SK-N-SH (cell line): ENCODE measurements at regions not wholly inside any gene's neighbourhood (a gene's known extent, or its start where the extent isn't known, plus 50 kb on each side); places are given as distances from the start of the nearest gene placed in this dataset.

Source experiments
- CTCF ChIA-PET: fragments of 300-600, 350-600 bp; formaldehyde crosslinking; extraction: SDS; loops from one replicate; lab custom pipeline; 2021; lab: Yijun Ruan, JAX
- POLR2A ChIA-PET: fragments of 350-600 bp; sonication (Branson Sonifier 250); formaldehyde crosslinking; extraction: SDS; loops from one replicate; lab custom pipeline; 2020; ENCODE audit warnings: antibody characterized with exemption, inconsistent platforms; lab: Yijun Ruan, JAX
- DNase-seq: peaks from one replicate; pipeline ENCODE4 v3.0.0; 2012
- H2AFZ ChIP-seq: fragments of 200-600 bp; sonication (generic); 2 replicates; pipeline ENCODE4 v1.8.1; 2016; ENCODE audit warnings: antibody characterized with exemption, mild to moderate bottlenecking, low read depth
- H3F3A ChIP-seq: fragments of 200-600 bp; sonication (generic); replicated peaks from 2 replicates; pipeline ENCODE3; 2016; ENCODE audit warnings: antibody characterized with exemption, mild to moderate bottlenecking; ENCODE audit not compliant: insufficient read depth
- H3K27ac ChIP-seq, 2 experiments: fragments of 200-500 bp in 1 of 2; fragments of 200-600 bp in 1 of 2; sonication (Bioruptor generic) in 1 of 2; sonication (generic), shearing (Covaris generic) in 1 of 2; 2 replicates each; pipeline versions ENCODE4 v1.5.1 to v1.6.1; 2014 to 2016; ENCODE audit warnings: low read depth in 2 of 2, inconsistent platforms in 1 of 2, low read length in 1 of 2, mild to moderate bottlenecking in 1 of 2, mixed read lengths in 1 of 2
- H3K27me3 ChIP-seq: fragments of 200-600 bp; sonication (generic), shearing (Covaris generic); 2 replicates; pipeline ENCODE4 v1.6.1; 2016; ENCODE audit warnings: mixed run types; ENCODE audit not compliant: insufficient read depth
- H3K36me3 ChIP-seq, 2 experiments: fragments of 200-500 bp in 1 of 2; fragments of 200-600 bp in 1 of 2; sonication (Bioruptor generic) in 1 of 2; sonication (generic) in 1 of 2; replicated peaks in 1 of 2; 2 replicates each; pipeline versions ENCODE3 to v1.5.1; 2014 to 2016; ENCODE audit warnings: low read length in 1 of 2, mild to moderate bottlenecking in 1 of 2; ENCODE audit not compliant: insufficient read depth in 2 of 2, control insufficient read depth in 1 of 2
- H3K4me1 ChIP-seq, 2 experiments: fragments of 200-500 bp in 1 of 2; fragments of 200-600 bp in 1 of 2; sonication (Bioruptor generic) in 1 of 2; sonication (generic), shearing (Covaris generic) in 1 of 2; 2 replicates each; pipeline versions ENCODE4 v1.5.1 to v1.6.1; 2014 to 2016; ENCODE audit warnings: low read depth in 1 of 2, low read length in 1 of 2, mixed run types in 1 of 2; ENCODE audit not compliant: insufficient read depth in 2 of 2, control insufficient read depth in 1 of 2
- H3K4me2 ChIP-seq: fragments of 200-600 bp; sonication (generic), shearing (Covaris generic); 2 replicates; pipeline ENCODE4 v1.6.1; 2017; ENCODE audit warnings: mixed run types
- H3K4me3 ChIP-seq, 2 experiments: fragments of 200-500 bp in 1 of 2; fragments of 200-600 bp in 1 of 2; sonication (Bioruptor generic) in 1 of 2; sonication (generic), shearing (Covaris generic) in 1 of 2; 2 replicates each; pipeline versions ENCODE4 v1.5.1 to v1.8.1; 2014 to 2016; ENCODE audit warnings: low read depth in 2 of 2, inconsistent platforms in 1 of 2, low read length in 1 of 2, mild to moderate bottlenecking in 1 of 2, mixed read lengths in 1 of 2, moderate library complexity in 1 of 2
- H3K79me2 ChIP-seq: fragments of 200-600 bp; sonication (generic); 2 replicates; pipeline ENCODE4 v1.8.1; 2017; ENCODE audit warnings: mild to moderate bottlenecking; ENCODE audit not compliant: insufficient read depth
- H3K9ac ChIP-seq: fragments of 200-600 bp; sonication (generic); 2 replicates; pipeline ENCODE4 v1.6.1; 2017; ENCODE audit warnings: mixed run types
- H3K9me2 ChIP-seq: fragments of 200-600 bp; sonication (generic); 2 replicates; pipeline ENCODE4 v1.6.1; 2017; ENCODE audit warnings: mixed run types
- H3K9me3 ChIP-seq: fragments of 200-600 bp; sonication (generic); 2 replicates; pipeline ENCODE4 v1.6.1; 2017; ENCODE audit warnings: mixed run types, mild to moderate bottlenecking, moderate library complexity
- H4K20me1 ChIP-seq: fragments of 200-600 bp; sonication (generic); 2 replicates; pipeline ENCODE4 v1.6.1; 2017; ENCODE audit warnings: mild to moderate bottlenecking, mixed run types; ENCODE audit not compliant: insufficient read depth
- CHD2 ChIP-seq: fragments of 150-350 bp; IDR thresholded peaks from 2 replicates; pipeline ENCODE4 v1.6.1; 2018; ENCODE audit warnings: low read length; ENCODE audit not compliant: partially characterized antibody
- EP300 ChIP-seq, 2 experiments: IDR thresholded peaks; 2 replicates each; pipeline versions ENCODE4 v1.4.0 to v1.6.1; 2012; ENCODE audit warnings: borderline replicate concordance in 1 of 2, low read depth in 1 of 2, low read length in 1 of 2
- FOSL2 ChIP-seq: IDR thresholded peaks from 2 replicates; pipeline ENCODE4 v1.4.0; 2012; ENCODE audit warnings: low read depth, mild to moderate bottlenecking, moderate library complexity, borderline replicate concordance
- FOXJ3 ChIP-seq: sonication (generic); formaldehyde crosslinking; IDR thresholded peaks from 2 replicates; pipeline ENCODE4 v1.5.1; 2020; ENCODE audit warnings: mild to moderate bottlenecking, missing genetic modification reagents
- GABPA ChIP-seq: IDR thresholded peaks from 2 replicates; pipeline ENCODE4 v1.4.0; 2012; ENCODE audit warnings: low read depth, mild to moderate bottlenecking
- GATA2 ChIP-seq: sonication (generic); formaldehyde crosslinking; IDR thresholded peaks from 2 replicates; pipeline ENCODE4 v1.5.0; 2020; ENCODE audit warnings: mild to moderate bottlenecking, missing genetic modification reagents
- JUND ChIP-seq: IDR thresholded peaks from 2 replicates; pipeline ENCODE4 v1.4.0; 2012
- MEF2A ChIP-seq: IDR thresholded peaks from 2 replicates; pipeline ENCODE4 v1.4.0; 2012; ENCODE audit warnings: low read depth, borderline replicate concordance
- MXI1 ChIP-seq: IDR thresholded peaks from 2 replicates; pipeline ENCODE4 v1.6.1; 2012; ENCODE audit warnings: mild to moderate bottlenecking, low read depth, low read length, improper control_type of control experiment
- NRF1 ChIP-seq: IDR thresholded peaks from 2 replicates; pipeline ENCODE4 v1.6.1; 2012; ENCODE audit warnings: low read depth, mild to moderate bottlenecking, low read length
- PBX3 ChIP-seq: IDR thresholded peaks from 2 replicates; pipeline ENCODE4; 2012
- POLR2AphosphoS5 ChIP-seq: IDR thresholded peaks from 2 replicates; pipeline ENCODE4 v1.6.1; 2012; ENCODE audit warnings: low read depth, low read length
- RCOR1 ChIP-seq: fragments of 150-350 bp; IDR thresholded peaks from 2 replicates; pipeline ENCODE4 v1.6.1; 2017; ENCODE audit warnings: antibody characterized with exemption, low read length
- RFX5 ChIP-seq: IDR thresholded peaks from 2 replicates; pipeline ENCODE4 v1.6.1; 2012; ENCODE audit warnings: mild to moderate bottlenecking, improper control_type of control experiment, low read length
- TCF12 ChIP-seq: IDR thresholded peaks from 2 replicates; pipeline ENCODE4 v1.4.0; 2012
- TEAD4 ChIP-seq: IDR thresholded peaks from 2 replicates; pipeline ENCODE4 v1.4.0; 2012; ENCODE audit warnings: mild to moderate bottlenecking, borderline replicate concordance; ENCODE audit not compliant: insufficient read depth
- USF1 ChIP-seq: IDR thresholded peaks from 2 replicates; pipeline ENCODE4 v1.4.0; 2012; ENCODE audit warnings: low read depth, borderline replicate concordance
- YY1 ChIP-seq: IDR thresholded peaks from 2 replicates; pipeline ENCODE4 v1.4.0; 2012; ENCODE audit warnings: low read depth, mild to moderate bottlenecking
- ZBTB33 ChIP-seq: IDR thresholded peaks from 2 replicates; pipeline ENCODE4 v1.4.0; 2012; ENCODE audit warnings: low read depth, borderline replicate concordance
- WGBS: methylation state at CpG from one replicate; pipeline ENCODE4 v1.1.6; 2017; ENCODE audit warnings: low lambda C conversion rate; 5-methylcytosine and 5-hydroxymethylcytosine counted together

- WGBS = 54% methylated on average over 8 of the region's 10 CpGs
- Histone ChIP-seq H4K20me1 (no peaks in the 10 kb centered on the region), H3K4me2 (no peak overlapping the region), H3F3A (no peaks in the 10 kb centered on the region), H3K79me2 (no peaks in the 10 kb centered on the region), H3K9me3 (no peaks in the 10 kb centered on the region), H3K27ac (no peak overlapping the region; a peak in 1 of 4 replicates), H3K9me2 (no peaks in the 10 kb centered on the region), H3K4me3 (no peak overlapping the region), H3K9ac (no peak overlapping the region), H3K4me1 (peaks cover 0 to 19% of the 10 kb centered on the region in 2 experiments; a peak in 1 of 4 replicates), H2AFZ (no peak overlapping the region), H3K36me3 (no peaks in the 10 kb centered on the region), H3K27me3 (no peaks in the 10 kb centered on the region)
- no peak for TF ChIP-seq MXI1
- TF ChIP-seq MEF2A = no peak
- TF ChIP-seq PBX3 = no peak
- TF ChIP-seq USF1 = no peak
- no peak for TF ChIP-seq YY1
- TF ChIP-seq FOSL2 = no peak
- no peak for TF ChIP-seq RFX5
- no peak for TF ChIP-seq NRF1
- no peak for TF ChIP-seq TCF12
- CTCF ChIA-PET = interaction anchor here (0.8 to 2.7 kb wide), 4 partner anchors 11 to 160 kb away, joined by 3 to 14 read pairs (median 6); no protein-coding TSS in a partner anchor
- DNase-seq = no peak
- POLR2A ChIA-PET = no interaction called here
These were observed 133.3 kb downstream of the CPZ start for GRCh38 chr4:8725845-8726244.

GRCh38 chr4:8725071-8725841 lies 132.7 kb downstream of the CPZ start:
- WGBS = 21% methylated on average over 6 of the region's 26 CpGs
- no peaks in the 10 kb centered on the region for H4K20me1 ChIP-seq
- DNase-seq = peak; percentile 89
- ChIA-PET CTCF (interaction anchor here (0.8 to 2.7 kb wide), 6 partner anchors 11 to 195 kb away, joined by 3 to 14 read pairs (median 3); no protein-coding TSS in a partner anchor), POLR2A (no interaction called here)
- peaks cover 0 to 19% of the 10 kb centered on the region in 2 experiments; a peak in 1 of 4 replicates for H3K4me1 ChIP-seq
- H3K9me2 ChIP-seq = no peaks in the 10 kb centered on the region
- H3K4me2 ChIP-seq = no peak overlapping the region
- TF ChIP-seq ZBTB33 (no peak), EP300 (IDR thresholded peaks at IDR 0.05; ENCODE audit: borderline replicate concordance in 1 of 2, low read depth in 1 of 2, low read length in 1 of 2) (peak in 1 of 2 experiments; percentile 67; a peak in 2 of 4 replicates), MXI1 (peak; percentile 54; the same call in 1 of the 2 replicates), GABPA (no peak), RCOR1 (peak; percentile 73), TEAD4 (no peak), NRF1 (no peak), POLR2AphosphoS5 (no peak), GATA2 (peak; percentile 90), JUND (no peak), CHD2 (peak; percentile 61), FOXJ3 (CRISPR knock-in tag) (peak; percentile 41; the same call in 1 of the 2 replicates)
- H3K79me2 ChIP-seq = no peaks in the 10 kb centered on the region
- peak overlapping the region in 1 of 2 experiments; percentile 64; a peak in 2 of 4 replicates for H3K27ac ChIP-seq
- H2AFZ ChIP-seq = no peak overlapping the region
- H3K36me3 ChIP-seq = no peaks in the 10 kb centered on the region
- no peaks in the 10 kb centered on the region for H3F3A ChIP-seq
- no peaks in the 10 kb centered on the region for H3K27me3 ChIP-seq
- H3K9me3 ChIP-seq = no peaks in the 10 kb centered on the region
- H3K4me3 ChIP-seq = no peak overlapping the region
- H3K9ac ChIP-seq = no peak overlapping the region
